Right kidney (tissue), 1 donor: ENCODE measurements at regions not wholly inside any gene's neighbourhood (a gene's known extent, or its start where the extent isn't known, plus 50 kb on each side); places are given as distances from the start of the nearest gene placed in this dataset.
"Not testable (repeated sequence)": the region's sequence is repeated elsewhere in the genome, so short reads cannot be mapped to it uniquely, and the experiment has no call there.

Experiments used
- DNase-seq: peaks from one replicate; pipeline ENCODE4 v3.0.0-alpha.2; 2016

- no peak for DNase-seq
These were observed 79.5 kb upstream of the SVIL start for GRCh38 chr10:29714096-29714874.

- DNase-seq: no peak
These were observed 78.7 kb upstream of the SVIL start for GRCh38 chr10:29713450-29713849.

GRCh38 chr10:29712108-29712507, 77.3 kb upstream of the SVIL start:
- DNase-seq: no peak

- DNase-seq: no peak
These were observed 75.4 kb upstream of the SVIL start for GRCh38 chr10:29710128-29710527.

- no peak for DNase-seq
These were observed 74.8 kb upstream of the SVIL start for GRCh38 chr10:29709484-29710002.

- no peak for DNase-seq
These were observed 68.5 kb upstream of the SVIL start for GRCh38 chr10:29703271-29703670.

- no peak for DNase-seq
These were observed 67.7 kb upstream of the SVIL start for GRCh38 chr10:29702273-29703164.

- no peak for DNase-seq
These were observed 66.5 kb upstream of the SVIL start for GRCh38 chr10:29701306-29701705.

GRCh38 chr10:29699621-29700020, 64.8 kb upstream of the SVIL start:
- no peak for DNase-seq

- DNase-seq: no peak
These were observed 64.2 kb upstream of the SVIL start for GRCh38 chr10:29698773-29699490.

GRCh38 chr10:29696581-29696980, 61.8 kb upstream of the SVIL start:
- DNase-seq: not testable (repeated sequence)

GRCh38 chr10:29694121-29694520, 59.4 kb upstream of the SVIL start:
- DNase-seq: no peak

GRCh38 chr10:29692121-29692539, 57.4 kb upstream of the SVIL start:
- no peak for DNase-seq

- no peak for DNase-seq
These were observed 56.8 kb upstream of the SVIL start for GRCh38 chr10:29691564-29692072.

- DNase-seq: no peak
These were observed 54.2 kb upstream of the SVIL start for GRCh38 chr10:29689001-29689400.

GRCh38 chr10:29688230-29688661, 53.5 kb upstream of the SVIL start:
- DNase-seq: peak; percentile 39

GRCh38 chr10:29687421-29688164, 52.8 kb upstream of the SVIL start:
- no peak for DNase-seq

- DNase-seq: no peak
These were observed 50.7 kb upstream of the SVIL start for GRCh38 chr10:29685506-29685905.
